ENCODE measurements at regions not wholly inside any gene's neighbourhood (a gene's known extent, or its start where the extent isn't known, plus 50 kb on each side); places are given as distances from the start of the nearest gene placed in this dataset.

- H3K27ac ChIP-seq (ENCODE audit: low read depth, low read length), result no peak overlapping the region
- Mint-ChIP-seq H3K4me3 (no peak overlapping the region), H3K9me3 (peaks cover 0 to 2% (median 0%) of the 10 kb centered on the region in 8 donors), H3K4me1 (no peaks in the 10 kb centered on the region), H3K36me3 (peaks cover 0 to 4% of the 10 kb centered on the region in 2 donors), H3K27me3 (peaks cover 14 to 20% of the 10 kb centered on the region in 2 donors), H3K27ac (no peak overlapping the region)
- H3K27me3 ChIP-seq (ENCODE audit: insufficient read depth, low read length), result no peaks in the 10 kb centered on the region
- ChIA-PET CTCF (ENCODE audit: partially characterized antibody) (no interaction called here), POLR2A (ENCODE audit: partially characterized antibody) (no interaction called here)
- no peak overlapping the region for H3K4me3 ChIP-seq (ENCODE audit: low read length in 2 of 2)
- H3K9me3 ChIP-seq (ENCODE audit: control insufficient read depth in 1 of 2, low read length in 2 of 2), result no peaks in the 10 kb centered on the region
- intact Hi-C loops (cut with micrococcal nuclease), result no loop called here
- no peaks in the 10 kb centered on the region for H3K36me3 ChIP-seq (ENCODE audit: insufficient read depth, low read length)
- DNase-seq, result no peak
- H3K4me1 ChIP-seq (ENCODE audit: insufficient read depth, low read length), result no peaks in the 10 kb centered on the region
Observed at GRCh38 chr15:66622591-66623022, 56.8 kb upstream of the LCTL start.

- intact Hi-C loops (cut with micrococcal nuclease), result no loop called here
- no peak for DNase-seq
- Histone ChIP-seq H3K4me1 (ENCODE audit: insufficient read depth, low read length) (no peaks in the 10 kb centered on the region), H3K27me3 (ENCODE audit: insufficient read depth, low read length) (no peaks in the 10 kb centered on the region), H3K27ac (ENCODE audit: low read depth, low read length) (no peak overlapping the region), H3K36me3 (ENCODE audit: insufficient read depth, low read length) (no peaks in the 10 kb centered on the region), H3K4me3 (ENCODE audit: low read length in 2 of 2) (no peak overlapping the region), H3K9me3 (ENCODE audit: control insufficient read depth in 1 of 2, low read length in 2 of 2) (no peaks in the 10 kb centered on the region)
- Mint-ChIP-seq H3K27ac (no peak overlapping the region), H3K9me3 (peaks cover 0 to 2% (median 0%) of the 10 kb centered on the region in 8 donors), H3K4me1 (no peaks in the 10 kb centered on the region), H3K4me3 (no peak overlapping the region), H3K36me3 (peaks cover 0 to 4% of the 10 kb centered on the region in 2 donors), H3K27me3 (peaks cover 14 to 20% of the 10 kb centered on the region in 2 donors)
- POLR2A ChIA-PET (ENCODE audit: partially characterized antibody), result no interaction called here
- CTCF ChIA-PET (ENCODE audit: partially characterized antibody), result no interaction called here
Observed at GRCh38 chr15:66623801-66624453, 58.1 kb upstream of the LCTL start.

GRCh38 chr15:66625531-66625930 lies 59.7 kb upstream of the LCTL start:
- H3K27ac ChIP-seq (ENCODE audit: low read depth, low read length), result no peak overlapping the region
- peaks cover 0 to 2% (median 0%) of the 10 kb centered on the region in 8 donors for H3K9me3 Mint-ChIP-seq
- CTCF ChIA-PET (ENCODE audit: partially characterized antibody), result no interaction called here

GRCh38 chr15:66625974-66626373 lies 60.2 kb upstream of the LCTL start:
- Mint-ChIP-seq H3K4me3 (no peak overlapping the region), H3K4me1 (no peaks in the 10 kb centered on the region), H3K27me3 (peaks cover 11 to 14% of the 10 kb centered on the region in 2 donors), H3K9me3 (peaks cover 0 to 2% (median 0%) of the 10 kb centered on the region in 8 donors), H3K27ac (peak overlapping the region in 1 of 7 donors; percentile 32), H3K36me3 (peaks cover 0 to 4% of the 10 kb centered on the region in 2 donors)
- no peak for DNase-seq
- no peaks in the 10 kb centered on the region for H3K9me3 ChIP-seq (ENCODE audit: control insufficient read depth in 1 of 2, low read length in 2 of 2)
- H3K4me3 ChIP-seq (ENCODE audit: low read length in 2 of 2), result no peak overlapping the region
- no peaks in the 10 kb centered on the region for H3K27me3 ChIP-seq (ENCODE audit: insufficient read depth, low read length)
- no peak overlapping the region for H3K27ac ChIP-seq (ENCODE audit: low read depth, low read length)
- POLR2A ChIA-PET (ENCODE audit: partially characterized antibody), result no interaction called here
- no peaks in the 10 kb centered on the region for H3K4me1 ChIP-seq (ENCODE audit: insufficient read depth, low read length)
- CTCF ChIA-PET (ENCODE audit: partially characterized antibody), result no interaction called here
- intact Hi-C loops (cut with micrococcal nuclease), result no loop called here
- H3K36me3 ChIP-seq (ENCODE audit: insufficient read depth, low read length), result no peaks in the 10 kb centered on the region

More at GRCh38 chr15:66625531-66625930, 59.7 kb upstream of the LCTL start:
- Histone ChIP-seq H3K9me3 (ENCODE audit: control insufficient read depth in 1 of 2, low read length in 2 of 2) (no peaks in the 10 kb centered on the region), H3K4me3 (ENCODE audit: low read length in 2 of 2) (no peak overlapping the region), H3K27me3 (ENCODE audit: insufficient read depth, low read length) (no peaks in the 10 kb centered on the region), H3K4me1 (ENCODE audit: insufficient read depth, low read length) (no peaks in the 10 kb centered on the region), H3K36me3 (ENCODE audit: insufficient read depth, low read length) (no peaks in the 10 kb centered on the region)
- POLR2A ChIA-PET (ENCODE audit: partially characterized antibody), result no interaction called here
- Mint-ChIP-seq H3K36me3 (peaks cover 0 to 4% of the 10 kb centered on the region in 2 donors), H3K27ac (no peak overlapping the region), H3K4me3 (no peak overlapping the region), H3K27me3 (peaks cover 12 to 17% of the 10 kb centered on the region in 2 donors), H3K4me1 (no peaks in the 10 kb centered on the region)
- intact Hi-C loops (cut with micrococcal nuclease), result no loop called here
- DNase-seq, result no peak

- Histone ChIP-seq H3K9me3 (ENCODE audit: control insufficient read depth in 1 of 2, low read length in 2 of 2) (no peaks in the 10 kb centered on the region), H3K36me3 (ENCODE audit: insufficient read depth, low read length) (no peaks in the 10 kb centered on the region), H3K27me3 (ENCODE audit: insufficient read depth, low read length) (no peaks in the 10 kb centered on the region), H3K4me1 (ENCODE audit: insufficient read depth, low read length) (no peaks in the 10 kb centered on the region), H3K4me3 (ENCODE audit: low read length in 2 of 2) (no peak overlapping the region), H3K27ac (ENCODE audit: low read depth, low read length) (no peak overlapping the region)
- no peak overlapping the region for H3K27ac Mint-ChIP-seq
- no peaks in the 10 kb centered on the region for H3K36me3 Mint-ChIP-seq
- H3K4me1 Mint-ChIP-seq, result no peaks in the 10 kb centered on the region
- POLR2A ChIA-PET (ENCODE audit: partially characterized antibody), result no interaction called here
- no peak overlapping the region for H3K4me3 Mint-ChIP-seq
- DNase-seq, result no peak
- CTCF ChIA-PET (ENCODE audit: partially characterized antibody), result interaction anchor here (1.1 kb wide), 1 partner anchor 10 kb away, joined by 4 read pairs; no protein-coding TSS in a partner anchor
- intact Hi-C loops (cut with micrococcal nuclease), result no loop called here
- H3K9me3 Mint-ChIP-seq, result peaks cover 0 to 2% (median 0%) of the 10 kb centered on the region in 8 donors
- peaks cover 0 to 2% of the 10 kb centered on the region in 2 donors for H3K27me3 Mint-ChIP-seq
Observed at GRCh38 chr15:66628976-66629723, 63.4 kb upstream of the LCTL start.

- no peak for DNase-seq
- H3K36me3 ChIP-seq (ENCODE audit: insufficient read depth, low read length), result no peaks in the 10 kb centered on the region
- ChIA-PET CTCF (ENCODE audit: partially characterized antibody) (interaction anchor here (1.1 kb wide), 1 partner anchor 11 kb away, joined by 4 read pairs; no protein-coding TSS in a partner anchor), POLR2A (ENCODE audit: partially characterized antibody) (no interaction called here)
- H3K4me3 ChIP-seq (ENCODE audit: low read length in 2 of 2), result no peak overlapping the region
- H3K4me1 ChIP-seq (ENCODE audit: insufficient read depth, low read length), result no peaks in the 10 kb centered on the region
- intact Hi-C loops (cut with micrococcal nuclease), result no loop called here
- no peaks in the 10 kb centered on the region for H3K9me3 ChIP-seq (ENCODE audit: control insufficient read depth in 1 of 2, low read length in 2 of 2)
- Mint-ChIP-seq H3K9me3 (peaks cover 0 to 2% (median 0%) of the 10 kb centered on the region in 8 donors), H3K27me3 (peaks cover 0 to 2% of the 10 kb centered on the region in 2 donors), H3K27ac (no peak overlapping the region), H3K4me3 (no peak overlapping the region), H3K4me1 (no peaks in the 10 kb centered on the region), H3K36me3 (no peaks in the 10 kb centered on the region)
- H3K27ac ChIP-seq (ENCODE audit: low read depth, low read length), result no peak overlapping the region
- H3K27me3 ChIP-seq (ENCODE audit: insufficient read depth, low read length), result no peaks in the 10 kb centered on the region
Observed at GRCh38 chr15:66629817-66630576, 64.2 kb upstream of the LCTL start.

GRCh38 chr15:66630801-66631351 lies 65.1 kb upstream of the LCTL start:
- Mint-ChIP-seq H3K27ac (no peak overlapping the region), H3K4me3 (no peak overlapping the region), H3K4me1 (no peaks in the 10 kb centered on the region), H3K36me3 (no peaks in the 10 kb centered on the region), H3K9me3 (peaks cover 0 to 2% (median 0%) of the 10 kb centered on the region in 8 donors), H3K27me3 (peaks cover 0 to 2% of the 10 kb centered on the region in 2 donors)
- no peak overlapping the region for H3K4me3 ChIP-seq (ENCODE audit: low read length in 2 of 2)
- DNase-seq, result no peak
- H3K9me3 ChIP-seq (ENCODE audit: control insufficient read depth in 1 of 2, low read length in 2 of 2), result no peaks in the 10 kb centered on the region
- intact Hi-C loops (cut with micrococcal nuclease), result no loop called here
- no peaks in the 10 kb centered on the region for H3K27me3 ChIP-seq (ENCODE audit: insufficient read depth, low read length)
- ChIA-PET CTCF (ENCODE audit: partially characterized antibody) (no interaction called here), POLR2A (ENCODE audit: partially characterized antibody) (no interaction called here)
- H3K36me3 ChIP-seq (ENCODE audit: insufficient read depth, low read length), result no peaks in the 10 kb centered on the region
- no peaks in the 10 kb centered on the region for H3K4me1 ChIP-seq (ENCODE audit: insufficient read depth, low read length)
- no peak overlapping the region for H3K27ac ChIP-seq (ENCODE audit: low read depth, low read length)
